ENCODE measurements at regions not wholly inside any gene's neighbourhood (a gene's known extent, or its start where the extent isn't known, plus 50 kb on each side); places are given as distances from the start of the nearest gene placed in this dataset.

DNA sequence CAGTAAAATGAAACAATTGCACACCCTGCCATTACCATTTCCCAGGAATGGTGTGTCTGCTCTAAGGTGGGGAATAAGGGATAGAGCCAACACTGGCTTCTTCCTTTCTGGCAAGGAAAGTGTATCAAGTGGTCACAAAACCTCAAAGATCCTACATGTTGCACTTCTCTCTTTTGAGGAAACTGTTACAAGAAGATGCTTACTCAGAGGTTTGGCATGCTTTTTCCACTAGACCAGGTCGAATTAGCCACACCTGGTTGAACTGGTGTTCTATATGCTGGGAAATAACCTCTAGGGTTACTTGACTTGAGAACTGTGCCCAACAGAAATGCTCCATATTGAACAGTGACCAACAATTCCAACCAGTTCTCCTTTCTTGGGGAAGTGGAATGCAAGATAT, 102.9 kb downstream of the LRRN1 start:
- no peaks in the 10 kb centered on the region for H3K27me3 ChIP-seq (ENCODE audit: low read depth)
- H3K4me3 ChIP-seq, result no peak overlapping the region
- H3K9me3 ChIP-seq, result no peaks in the 10 kb centered on the region
- TF ChIP-seq, protein P1, sequence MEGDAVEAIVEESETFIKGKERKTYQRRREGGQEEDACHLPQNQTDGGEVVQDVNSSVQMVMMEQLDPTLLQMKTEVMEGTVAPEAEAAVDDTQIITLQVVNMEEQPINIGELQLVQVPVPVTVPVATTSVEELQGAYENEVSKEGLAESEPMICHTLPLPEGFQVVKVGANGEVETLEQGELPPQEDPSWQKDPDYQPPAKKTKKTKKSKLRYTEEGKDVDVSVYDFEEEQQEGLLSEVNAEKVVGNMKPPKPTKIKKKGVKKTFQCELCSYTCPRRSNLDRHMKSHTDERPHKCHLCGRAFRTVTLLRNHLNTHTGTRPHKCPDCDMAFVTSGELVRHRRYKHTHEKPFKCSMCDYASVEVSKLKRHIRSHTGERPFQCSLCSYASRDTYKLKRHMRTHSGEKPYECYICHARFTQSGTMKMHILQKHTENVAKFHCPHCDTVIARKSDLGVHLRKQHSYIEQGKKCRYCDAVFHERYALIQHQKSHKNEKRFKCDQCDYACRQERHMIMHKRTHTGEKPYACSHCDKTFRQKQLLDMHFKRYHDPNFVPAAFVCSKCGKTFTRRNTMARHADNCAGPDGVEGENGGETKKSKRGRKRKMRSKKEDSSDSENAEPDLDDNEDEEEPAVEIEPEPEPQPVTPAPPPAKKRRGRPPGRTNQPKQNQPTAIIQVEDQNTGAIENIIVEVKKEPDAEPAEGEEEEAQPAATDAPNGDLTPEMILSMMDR (IDR thresholded peaks at IDR 0.05), result no peak
- no peak overlapping the region for H3K27ac ChIP-seq
- H3K4me1 ChIP-seq, result no peaks in the 10 kb centered on the region
- DNase-seq (no peak), ATAC-seq (no peak)
- intact Hi-C loops (cut with DNase I), result no loop called here
- no peaks in the 10 kb centered on the region for H3K36me3 ChIP-seq

DNA sequence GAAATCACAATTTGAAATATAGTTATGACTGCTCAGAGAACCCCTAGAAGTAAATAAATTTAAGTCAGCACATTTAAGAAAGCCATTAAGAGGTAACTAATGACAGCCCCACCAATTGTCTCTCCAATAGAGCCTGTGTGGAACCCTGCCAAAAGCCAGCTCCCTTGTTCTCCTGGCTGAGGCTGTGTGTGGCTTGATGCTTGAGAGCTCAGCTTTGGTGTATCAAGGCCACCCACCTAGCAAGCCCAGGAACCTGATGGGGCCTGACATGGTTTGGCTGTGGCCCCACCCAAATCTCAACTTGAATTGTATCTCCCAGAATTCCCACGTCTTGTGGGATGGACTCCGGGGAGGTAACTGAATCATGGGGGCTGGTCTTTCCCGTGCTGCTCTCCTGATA, 106.9 kb downstream of the LRRN1 start:
- no peaks in the 10 kb centered on the region for H3K4me1 ChIP-seq
- no peaks in the 10 kb centered on the region for H3K27me3 ChIP-seq (ENCODE audit: low read depth)
- DNase-seq (no peak), ATAC-seq (no peak)
- intact Hi-C loops (cut with DNase I), result no loop called here
- no peaks in the 10 kb centered on the region for H3K36me3 ChIP-seq
- H3K4me3 ChIP-seq, result no peak overlapping the region
- TF ChIP-seq, protein P1 (IDR thresholded peaks at IDR 0.05), result no peak
- no peaks in the 10 kb centered on the region for H3K9me3 ChIP-seq
- H3K27ac ChIP-seq, result no peak overlapping the region

GRCh38 chr3:3907023-3907422, 107.8 kb downstream of the LRRN1 start:
- ATAC-seq (no peak), DNase-seq (no peak)
- TF ChIP-seq, protein P1 (IDR thresholded peaks at IDR 0.05), result no peak
- H3K27ac ChIP-seq, result no peak overlapping the region
- no peaks in the 10 kb centered on the region for H3K36me3 ChIP-seq
- no peaks in the 10 kb centered on the region for H3K27me3 ChIP-seq (ENCODE audit: low read depth)
- intact Hi-C loops (cut with DNase I), result no loop called here
- no peak overlapping the region for H3K4me3 ChIP-seq
- no peaks in the 10 kb centered on the region for H3K9me3 ChIP-seq
- no peaks in the 10 kb centered on the region for H3K4me1 ChIP-seq

GRCh38 chr3:3918763-3919162, 119.5 kb downstream of the LRRN1 start:
- H3K9me3 ChIP-seq, result no peaks in the 10 kb centered on the region
- DNase-seq (no peak), ATAC-seq (no peak)
- no peaks in the 10 kb centered on the region for H3K27me3 ChIP-seq (ENCODE audit: low read depth)
- intact Hi-C loops (cut with DNase I), result no loop called here
- no peaks in the 10 kb centered on the region for H3K4me1 ChIP-seq
- TF ChIP-seq, protein P1 (IDR thresholded peaks at IDR 0.05), result no peak
- H3K36me3 ChIP-seq, result no peaks in the 10 kb centered on the region
- no peak overlapping the region for H3K4me3 ChIP-seq
- no peak overlapping the region for H3K27ac ChIP-seq

- no peak overlapping the region for H3K27ac ChIP-seq
- no peaks in the 10 kb centered on the region for H3K9me3 ChIP-seq
- H3K27me3 ChIP-seq (ENCODE audit: low read depth), result no peaks in the 10 kb centered on the region
- no peaks in the 10 kb centered on the region for H3K4me1 ChIP-seq
- DNase-seq (no peak), ATAC-seq (no peak)
- intact Hi-C loops (cut with DNase I), result no loop called here
- no peak overlapping the region for H3K4me3 ChIP-seq
- TF ChIP-seq, protein P1 (IDR thresholded peaks at IDR 0.05), result no peak
- H3K36me3 ChIP-seq, result no peaks in the 10 kb centered on the region
Measured at GRCh38 chr3:3919316-3919715, 120.1 kb downstream of the LRRN1 start.

DNA sequence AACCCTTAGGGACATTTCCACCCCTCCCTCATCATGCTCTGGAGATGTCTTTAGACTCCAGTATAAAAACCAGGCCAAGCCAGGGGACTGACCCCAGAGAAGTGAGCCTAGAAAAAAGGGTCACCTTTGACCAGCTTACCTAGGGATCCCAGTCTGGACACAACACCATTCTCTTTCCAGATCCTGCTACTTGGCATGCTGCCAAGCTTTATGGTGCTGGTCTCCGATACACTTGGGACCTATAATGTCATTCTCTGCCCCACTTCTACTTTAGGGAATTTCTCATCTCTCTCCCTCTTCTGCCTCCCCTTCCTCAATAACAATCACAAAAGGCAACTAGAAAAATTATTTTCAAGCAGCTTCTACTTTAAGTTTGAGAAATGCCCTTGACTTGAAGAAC, 124.4 kb downstream of the LRRN1 start:
- Histone ChIP-seq H3K4me1 (no peaks in the 10 kb centered on the region), H3K27me3 (ENCODE audit: low read depth) (no peaks in the 10 kb centered on the region), H3K36me3 (no peaks in the 10 kb centered on the region), H3K9me3 (no peaks in the 10 kb centered on the region), H3K4me3 (no peak overlapping the region), H3K27ac (no peak overlapping the region)
- intact Hi-C loops (cut with DNase I), result no loop called here
- TF ChIP-seq, protein P1 (IDR thresholded peaks at IDR 0.05), result no peak
- ATAC-seq (no peak), DNase-seq (no peak)

All from lower lobe of right lung (tissue), 2 donors.